ENCODE measurements at regions not wholly inside any gene's neighbourhood (a gene's known extent, or its start where the extent isn't known, plus 50 kb on each side); places are given as distances from the start of the nearest gene placed in this dataset.

GRCh38 chr3:30282154-30282696 lies 324.2 kb upstream of the TGFBR2 start:
- no peak overlapping the region for H3K4me3 ChIP-seq (ENCODE audit: low read length)
- H3K4me1 ChIP-seq (ENCODE audit: control insufficient read depth, low read length): no peaks in the 10 kb centered on the region
- H4K20me1 ChIP-seq (ENCODE audit: control insufficient read depth, insufficient read depth, low read depth, low read length): no peaks in the 10 kb centered on the region
- no peak overlapping the region for H3K4me2 ChIP-seq (ENCODE audit: low read length)
- no peaks in the 10 kb centered on the region for H3K9me2 ChIP-seq (replicated peaks; ENCODE audit: control insufficient read depth, low read length)
- no peaks in the 10 kb centered on the region for H3K36me3 ChIP-seq (ENCODE audit: control insufficient read depth, low read length)
- no peaks in the 10 kb centered on the region for H3F3A ChIP-seq (ENCODE audit: control insufficient read depth, insufficient read depth)
- no peak for TF ChIP-seq EZH2phosphoT487 (IDR thresholded peaks at IDR 0.05; ENCODE audit: borderline replicate concordance, low read length)
- no peak for TF ChIP-seq CTCF (IDR thresholded peaks at IDR 0.05; ENCODE audit: low read depth, low read length, poor library complexity, severe bottlenecking)
- no peaks in the 10 kb centered on the region for H3K79me2 ChIP-seq (ENCODE audit: control insufficient read depth, low read length)
- no peaks in the 10 kb centered on the region; the same call in 1 of the 2 replicates for H3K9me3 ChIP-seq (ENCODE audit: control insufficient read depth, insufficient read depth, low read length)
- H3K27me3 ChIP-seq (ENCODE audit: control insufficient read depth, low read length): peaks cover 3% of the 10 kb centered on the region; the same call in 1 of the 2 replicates
- no peak overlapping the region for H3K27ac ChIP-seq (ENCODE audit: low read depth, low read length)

- H3K4me2 ChIP-seq (ENCODE audit: low read length): no peak overlapping the region
- H3K4me1 ChIP-seq (ENCODE audit: control insufficient read depth, low read length): no peaks in the 10 kb centered on the region
- H3K4me3 ChIP-seq (ENCODE audit: low read length): no peak overlapping the region
- H3K27me3 ChIP-seq (ENCODE audit: control insufficient read depth, low read length): peaks cover 3% of the 10 kb centered on the region; the same call in 1 of the 2 replicates
- H4K20me1 ChIP-seq (ENCODE audit: control insufficient read depth, insufficient read depth, low read depth, low read length): no peaks in the 10 kb centered on the region
- no peaks in the 10 kb centered on the region for H3K79me2 ChIP-seq (ENCODE audit: control insufficient read depth, low read length)
- no peaks in the 10 kb centered on the region for H3F3A ChIP-seq (ENCODE audit: control insufficient read depth, insufficient read depth)
- no peak overlapping the region for H3K27ac ChIP-seq (ENCODE audit: low read depth, low read length)
- H3K9me3 ChIP-seq (ENCODE audit: control insufficient read depth, insufficient read depth, low read length): no peaks in the 10 kb centered on the region
- no peak for TF ChIP-seq CTCF (IDR thresholded peaks at IDR 0.05; ENCODE audit: low read depth, low read length, poor library complexity, severe bottlenecking)
- TF ChIP-seq EZH2phosphoT487 (IDR thresholded peaks at IDR 0.05; ENCODE audit: borderline replicate concordance, low read length): no peak
- no peaks in the 10 kb centered on the region for H3K9me2 ChIP-seq (replicated peaks; ENCODE audit: control insufficient read depth, low read length)
- H3K36me3 ChIP-seq (ENCODE audit: control insufficient read depth, low read length): no peaks in the 10 kb centered on the region
Measured at GRCh38 chr3:30285188-30286006, 321.0 kb upstream of the TGFBR2 start.

- Histone ChIP-seq H3K9me2 (replicated peaks; ENCODE audit: control insufficient read depth, low read length) (no peaks in the 10 kb centered on the region), H3F3A (ENCODE audit: control insufficient read depth, insufficient read depth) (no peaks in the 10 kb centered on the region), H3K9me3 (ENCODE audit: control insufficient read depth, insufficient read depth, low read length) (no peaks in the 10 kb centered on the region), H3K4me3 (ENCODE audit: low read length) (no peak overlapping the region), H3K4me2 (ENCODE audit: low read length) (no peak overlapping the region), H3K36me3 (ENCODE audit: control insufficient read depth, low read length) (no peaks in the 10 kb centered on the region), H3K27me3 (ENCODE audit: control insufficient read depth, low read length) (peaks cover 3% of the 10 kb centered on the region; the same call in 1 of the 2 replicates), H4K20me1 (ENCODE audit: control insufficient read depth, insufficient read depth, low read depth, low read length) (no peaks in the 10 kb centered on the region), H3K27ac (ENCODE audit: low read depth, low read length) (no peak overlapping the region), H3K79me2 (ENCODE audit: control insufficient read depth, low read length) (no peaks in the 10 kb centered on the region), H3K4me1 (ENCODE audit: control insufficient read depth, low read length) (no peaks in the 10 kb centered on the region)
- TF ChIP-seq EZH2phosphoT487 (IDR thresholded peaks at IDR 0.05; ENCODE audit: borderline replicate concordance, low read length): no peak
- TF ChIP-seq CTCF (IDR thresholded peaks at IDR 0.05; ENCODE audit: low read depth, low read length, poor library complexity, severe bottlenecking): no peak
Measured at GRCh38 chr3:30286007-30286669, 320.3 kb upstream of the TGFBR2 start.

Data from DOHH2 (cell line).